Left forelimb (tissue), 1 donor: ENCODE measurements at regions not wholly inside any gene's neighbourhood (a gene's known extent, or its start where the extent isn't known, plus 50 kb on each side); places are given as distances from the start of the nearest gene placed in this dataset.
"Not testable (repeated sequence)": the region's sequence is repeated elsewhere in the genome, so short reads cannot be mapped to it uniquely, and the experiment has no call there.

Source experiments
- DNase-seq: peaks from one replicate; pipeline ENCODE4 v3.0.0-alpha.2; 2018; ENCODE audit warnings: low spot score

DNA sequence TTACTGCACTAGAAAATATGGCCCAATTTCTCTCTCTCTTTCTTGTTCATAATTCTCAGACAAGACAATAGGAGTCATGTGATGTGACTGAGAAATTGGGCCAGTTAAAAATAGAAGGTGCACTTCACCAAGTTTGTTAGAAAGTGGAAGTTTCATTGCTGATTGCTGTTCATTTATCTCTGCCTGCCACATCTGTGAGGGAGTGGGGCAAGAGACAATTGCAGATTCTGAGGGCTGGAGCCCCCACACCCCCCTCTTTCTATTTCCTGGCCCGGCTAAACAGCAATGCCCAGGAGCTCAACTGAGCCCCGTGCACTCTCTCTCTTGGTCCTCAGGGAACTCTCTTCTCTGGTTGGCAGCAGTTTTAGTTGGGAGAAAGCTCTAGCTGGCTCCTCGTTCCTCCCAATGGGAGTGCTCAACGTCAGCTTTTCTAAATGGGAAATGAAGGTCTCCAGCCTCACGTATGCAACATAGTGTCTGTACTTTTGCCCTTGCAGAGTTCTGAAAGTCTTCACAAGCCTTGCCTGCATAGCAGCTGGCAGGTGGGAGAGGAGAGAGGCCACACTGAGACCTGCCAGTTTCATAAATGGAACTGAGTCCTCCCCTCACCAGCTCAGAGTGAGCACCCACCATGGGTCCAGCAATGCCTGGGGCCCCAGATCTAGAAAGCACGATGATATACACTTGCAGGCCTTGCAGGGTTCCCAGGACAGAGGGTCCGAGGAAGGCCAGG lies 115.7 kb downstream of the MYCN start:
- DNase-seq: no peak

DNA sequence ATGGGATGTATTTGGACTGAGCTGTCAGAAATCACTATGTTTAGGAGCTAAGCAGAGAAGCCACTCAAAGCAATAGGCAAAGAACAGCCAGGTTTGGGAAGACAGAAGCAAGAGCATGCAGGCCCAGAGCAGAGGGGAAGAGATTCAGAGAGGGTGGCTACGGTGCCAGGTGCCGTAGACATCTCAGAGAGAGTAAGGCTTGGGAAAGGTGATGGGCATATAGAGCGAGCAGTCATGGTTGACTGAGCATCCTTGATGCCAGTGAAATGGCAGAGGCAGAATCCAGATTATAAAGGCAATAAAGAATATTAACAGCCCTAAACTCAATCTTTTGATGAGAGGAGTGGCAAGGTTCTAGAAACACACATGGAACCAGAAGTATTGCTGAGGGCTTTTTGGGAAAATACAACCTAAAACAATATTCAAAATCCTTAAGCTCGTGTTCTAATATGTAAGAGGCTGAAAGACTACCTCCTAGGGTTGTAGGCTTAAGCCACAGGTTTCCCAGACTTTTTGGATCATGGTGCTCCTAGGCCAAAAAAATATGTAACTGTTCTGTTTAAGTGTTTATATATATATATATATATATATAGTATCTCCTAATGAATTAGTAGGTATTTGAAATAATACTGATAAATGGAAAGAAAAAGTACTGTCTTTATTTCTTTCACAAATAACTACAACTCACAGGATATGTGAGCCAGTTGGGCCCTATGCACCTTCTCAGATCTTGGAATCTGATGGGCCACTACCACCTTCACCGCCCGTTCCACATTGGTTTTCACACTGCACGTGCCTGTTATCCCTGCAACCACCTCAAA lies 113.3 kb downstream of the MYCN start:
- no peak for DNase-seq

DNA sequence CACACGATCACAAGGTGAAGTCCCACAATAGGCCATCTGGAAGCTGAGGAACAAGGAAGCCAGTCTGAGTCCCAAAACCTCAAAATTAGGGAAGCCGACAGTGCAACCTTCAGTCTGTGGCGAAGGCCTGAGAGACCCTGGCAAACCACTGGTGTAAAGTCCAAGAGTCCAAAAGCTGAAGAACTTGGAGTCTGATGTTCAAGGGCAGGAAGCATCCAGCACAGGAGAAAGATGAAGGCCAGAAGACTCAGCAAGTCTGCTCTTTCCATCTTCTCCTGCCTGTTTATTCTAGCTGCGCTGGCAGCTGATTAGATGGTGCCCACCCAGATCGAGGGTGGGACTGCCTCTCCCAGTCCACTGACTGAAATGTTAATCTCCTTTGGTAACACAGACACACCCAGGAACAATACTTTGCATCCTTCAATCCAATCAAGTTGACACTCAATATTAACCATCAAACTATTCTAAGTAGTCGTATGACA lies 112.3 kb downstream of the MYCN start:
- DNase-seq: not testable (repeated sequence)

DNA sequence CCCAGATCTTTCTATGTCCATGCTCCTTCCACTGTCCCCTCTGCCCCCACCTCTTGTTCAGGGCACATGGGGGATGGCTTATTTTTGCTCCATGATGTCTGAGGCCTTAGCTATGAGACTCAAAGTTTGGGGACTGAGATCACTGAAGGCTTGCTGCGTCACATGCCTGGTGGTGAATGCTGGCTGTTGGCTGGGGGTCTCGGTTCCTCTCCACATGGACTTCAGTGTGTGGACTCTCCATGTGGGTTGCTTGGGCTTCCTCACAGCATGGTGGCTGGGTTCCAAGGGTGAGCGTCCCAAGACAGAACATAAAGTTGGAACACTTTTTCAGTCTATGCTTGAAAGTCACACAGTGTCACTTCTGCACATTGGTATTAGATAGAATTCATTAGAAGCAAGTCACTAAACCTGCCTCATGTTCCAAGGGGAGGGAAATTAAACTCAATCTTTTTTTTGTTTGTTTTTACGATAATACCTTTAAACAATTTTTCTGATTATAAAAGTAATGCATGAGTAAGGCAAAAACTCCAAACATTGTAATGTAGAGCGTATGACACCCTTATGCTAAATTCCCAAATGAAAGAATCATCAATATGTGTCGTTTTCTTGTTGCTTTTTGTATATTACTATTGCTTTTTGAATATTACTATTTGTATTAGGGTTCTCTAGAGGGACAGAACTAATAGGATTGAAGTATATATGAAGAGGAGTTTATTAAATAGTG lies 111.7 kb downstream of the MYCN start:
- no peak for DNase-seq

DNA sequence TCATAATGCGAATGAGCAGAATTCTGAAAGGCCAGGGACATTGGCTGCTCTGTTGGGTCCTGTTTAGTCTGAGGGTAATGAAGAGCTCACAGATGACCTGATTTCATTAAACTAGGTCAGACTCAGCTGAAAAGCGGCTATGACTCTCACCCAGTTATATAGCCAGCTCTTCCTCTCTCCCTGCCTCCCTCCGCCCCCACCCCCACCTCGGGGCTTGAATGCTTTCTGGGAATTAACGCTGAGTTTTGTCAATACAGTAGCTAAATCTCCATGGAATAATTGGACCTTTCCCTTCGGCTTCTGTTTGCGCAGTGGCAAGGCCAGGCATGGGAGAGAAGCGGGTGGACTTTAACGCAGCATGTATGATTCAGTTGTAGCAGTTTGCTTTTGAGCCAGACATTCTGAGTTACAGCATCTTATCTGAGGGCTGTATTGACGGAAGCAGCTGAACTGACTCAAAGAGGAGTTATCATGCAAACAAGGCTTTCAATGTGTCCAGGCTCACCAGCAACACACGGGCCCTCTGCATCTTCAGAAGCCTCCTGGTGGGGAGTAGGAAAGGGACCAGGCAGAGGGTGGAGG lies 110.6 kb downstream of the MYCN start:
- no peak for DNase-seq

DNA sequence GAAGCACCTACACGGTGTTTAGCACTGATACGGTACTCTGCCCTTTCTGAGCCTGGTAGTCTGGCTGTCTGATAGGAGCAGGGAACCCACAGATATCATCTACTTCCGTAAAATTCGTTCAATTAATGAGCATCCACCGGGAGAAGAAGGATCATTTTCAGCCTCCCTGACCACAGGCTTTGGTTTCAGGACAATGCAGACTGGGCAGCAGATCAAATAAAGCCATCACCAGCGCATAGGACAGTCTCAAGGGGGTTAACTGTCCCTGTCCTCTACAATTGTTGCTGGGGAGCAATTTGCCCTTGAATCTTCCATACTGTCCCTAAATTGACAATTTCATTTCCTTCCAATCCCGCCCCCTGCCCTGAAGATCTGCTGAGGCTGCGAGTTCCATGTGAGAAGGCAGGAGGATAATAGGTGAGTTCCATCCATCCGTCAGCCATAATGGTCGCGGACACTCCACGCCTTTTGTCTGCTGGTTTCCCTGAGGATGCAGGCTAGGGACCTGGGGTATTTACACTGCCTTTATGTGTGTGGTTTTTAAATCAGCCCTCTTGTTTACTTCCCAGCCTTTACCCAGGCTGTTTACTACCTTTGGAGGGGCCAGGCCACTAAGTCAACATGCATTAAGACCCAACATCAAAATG lies 110.0 kb downstream of the MYCN start:
- DNase-seq: no peak

DNA sequence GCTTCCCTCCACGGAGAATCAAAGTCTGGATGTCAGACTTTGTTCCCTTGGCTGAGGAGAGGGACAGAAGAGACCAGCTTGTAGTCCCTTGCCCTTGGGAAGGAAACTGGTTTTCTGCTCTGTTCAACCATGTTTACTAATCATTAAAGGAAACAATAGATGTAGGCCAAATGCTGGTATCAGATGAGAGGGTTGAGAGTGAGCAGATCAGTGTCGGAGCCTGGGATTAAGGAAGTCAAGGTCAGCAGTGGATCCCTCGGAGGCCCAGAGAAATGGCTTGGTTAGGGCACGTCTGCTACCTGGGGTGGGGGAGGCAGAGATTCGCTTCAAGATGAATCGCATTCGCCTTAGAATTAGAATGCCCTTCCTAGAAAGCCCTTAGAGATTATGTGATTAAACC lies 109.1 kb downstream of the MYCN start:
- no peak for DNase-seq

DNA sequence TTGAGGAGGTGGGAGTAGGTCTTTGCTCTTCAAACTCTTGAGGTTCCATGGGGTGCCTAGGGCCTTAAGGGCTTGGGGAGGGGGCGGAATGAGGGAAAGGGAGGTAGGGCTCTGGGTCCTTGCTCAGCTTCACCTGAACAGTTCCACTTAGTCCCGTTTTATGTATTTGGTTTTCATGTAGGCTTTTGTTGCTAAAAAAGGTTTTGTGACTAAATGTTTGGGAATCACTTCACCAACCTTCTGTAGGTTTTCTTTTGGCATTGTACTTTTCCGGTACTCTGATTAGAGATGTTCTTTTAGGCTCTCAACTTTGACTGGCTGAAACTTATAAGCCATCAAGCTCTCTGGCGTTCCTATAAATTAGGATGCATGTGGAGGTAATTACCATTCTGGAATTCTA lies 108.1 kb downstream of the MYCN start:
- DNase-seq: no peak

DNA sequence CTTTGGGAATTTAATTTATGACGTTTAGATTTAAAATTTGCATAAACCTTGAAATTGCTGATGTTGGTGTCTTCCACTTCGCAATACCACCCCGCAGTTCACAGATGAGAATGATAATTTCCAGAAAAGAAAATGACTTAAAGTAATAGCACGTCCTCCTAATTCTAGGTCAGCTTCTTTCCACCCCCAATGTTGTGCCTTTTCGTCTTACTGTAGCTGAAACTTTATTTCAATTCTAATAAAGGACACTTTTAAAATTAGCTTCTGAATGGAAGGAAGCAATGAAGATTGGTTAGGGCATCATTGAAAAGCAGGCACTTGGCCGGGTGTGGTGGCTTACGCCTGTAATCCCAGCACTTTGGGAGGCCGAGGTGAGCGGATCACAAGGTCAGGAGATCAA lies 107.4 kb downstream of the MYCN start:
- DNase-seq: no peak

DNA sequence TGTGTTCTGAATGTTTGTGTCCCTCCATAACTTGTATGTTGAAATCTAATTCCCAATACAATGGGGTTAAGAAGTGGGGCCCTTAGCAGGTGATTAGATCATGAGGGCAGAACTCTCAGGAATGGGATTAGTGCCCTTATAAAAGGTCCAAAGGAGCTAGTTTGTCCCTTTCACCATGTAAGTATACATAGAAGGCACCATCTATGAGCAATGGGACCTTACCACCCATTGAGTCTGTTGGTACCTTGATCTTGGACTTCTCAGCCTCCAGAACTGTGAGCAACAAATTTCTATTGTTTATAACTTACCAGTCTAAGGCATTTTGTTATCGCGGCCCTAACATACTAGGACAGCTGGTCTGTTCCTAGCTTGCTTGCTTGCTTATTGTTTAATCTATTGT lies 106.3 kb downstream of the MYCN start:
- no peak for DNase-seq

DNA sequence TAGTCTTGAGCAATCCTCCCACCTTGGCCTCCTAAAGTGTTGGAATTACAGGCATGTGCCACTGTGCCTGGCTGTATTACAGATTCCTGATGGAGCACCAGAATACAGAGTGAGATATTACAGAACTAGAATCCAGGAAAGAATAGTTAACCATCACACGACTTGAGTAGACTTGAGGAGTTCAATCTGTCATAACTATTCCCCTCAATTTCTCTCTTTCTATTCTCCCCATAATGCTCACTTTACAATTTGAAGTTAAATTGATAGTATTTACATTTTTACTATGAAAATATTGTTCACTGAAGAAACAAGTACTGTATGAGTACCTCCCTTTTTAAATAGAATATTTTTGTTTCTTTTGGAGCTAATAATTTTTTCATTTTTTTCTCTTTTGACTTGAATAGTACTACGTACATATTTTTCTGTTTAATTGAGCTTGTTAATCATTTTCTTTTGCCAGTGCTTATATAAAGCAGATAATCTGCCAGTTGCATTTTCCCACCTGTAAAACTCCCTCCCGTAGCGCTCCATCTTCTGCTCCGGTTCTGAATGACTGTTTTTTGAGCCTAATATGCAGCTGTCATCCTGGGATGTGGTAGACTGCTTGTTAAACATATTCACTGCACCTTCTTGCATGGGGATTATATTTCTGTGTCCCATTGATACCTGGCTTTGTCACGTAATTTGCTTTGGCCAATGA lies 105.5 kb downstream of the MYCN start:
- no peak for DNase-seq

DNA sequence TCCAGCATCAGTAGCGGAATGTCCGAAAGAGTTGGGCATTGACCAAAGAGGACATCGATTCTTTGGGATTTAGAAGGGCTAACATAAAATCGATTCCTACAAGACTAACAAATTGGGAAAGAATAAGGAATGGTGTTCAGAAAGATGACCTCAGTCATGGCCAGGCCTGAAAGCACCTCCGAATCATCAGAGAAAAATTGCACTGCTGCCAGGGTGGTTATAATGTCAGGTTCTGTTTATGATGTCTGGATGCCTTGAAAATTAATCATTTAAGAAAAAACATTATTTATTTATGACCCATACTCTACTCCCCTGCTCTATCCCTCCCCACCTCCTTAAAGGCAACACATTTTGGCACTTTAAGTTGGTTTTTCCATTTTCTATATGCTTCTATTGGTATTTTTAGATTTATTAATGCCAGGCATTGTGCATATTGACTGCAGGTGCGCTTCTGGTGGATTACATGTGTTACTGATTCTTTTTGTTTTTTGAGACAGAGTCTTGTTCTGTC lies 104.7 kb downstream of the MYCN start:
- DNase-seq: no peak

DNA sequence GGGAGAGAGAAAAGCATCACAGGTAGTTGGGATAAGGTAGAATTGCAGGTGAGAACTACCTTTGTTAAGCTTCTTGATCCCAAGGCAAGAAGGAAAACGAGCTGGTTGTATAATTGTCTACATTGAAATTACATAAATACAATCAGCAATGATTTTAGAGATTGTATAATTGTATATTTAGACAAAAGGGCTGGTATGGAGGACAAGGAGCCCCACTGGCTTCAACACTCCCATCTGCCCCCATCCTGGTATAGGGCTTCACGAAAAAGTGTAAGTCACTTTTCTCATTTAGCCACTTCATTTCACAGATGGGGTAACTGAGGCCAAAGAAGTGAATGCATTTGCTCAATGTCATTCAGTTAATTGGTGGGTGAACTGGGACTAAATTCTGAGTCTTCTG lies 103.3 kb downstream of the MYCN start:
- DNase-seq: no peak

DNA sequence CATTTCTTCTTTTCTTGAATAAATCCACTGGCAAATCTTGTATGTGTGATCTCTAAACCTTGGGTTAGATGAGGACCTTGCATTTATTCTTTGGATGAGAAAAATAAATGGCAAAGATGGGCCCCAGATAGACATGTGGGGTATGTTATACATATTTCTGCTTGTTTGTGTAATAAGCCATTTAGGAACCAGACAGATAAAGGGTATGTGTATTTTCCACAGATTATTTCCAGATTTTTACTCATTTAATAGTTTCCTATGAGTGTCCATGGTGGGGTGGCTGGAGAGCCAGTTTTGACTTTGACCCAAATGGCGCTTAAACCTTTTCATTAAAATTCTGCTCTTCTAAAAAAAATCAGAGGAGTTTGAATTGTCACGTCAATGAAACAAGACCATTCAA lies 102.8 kb downstream of the MYCN start:
- DNase-seq: no peak

DNA sequence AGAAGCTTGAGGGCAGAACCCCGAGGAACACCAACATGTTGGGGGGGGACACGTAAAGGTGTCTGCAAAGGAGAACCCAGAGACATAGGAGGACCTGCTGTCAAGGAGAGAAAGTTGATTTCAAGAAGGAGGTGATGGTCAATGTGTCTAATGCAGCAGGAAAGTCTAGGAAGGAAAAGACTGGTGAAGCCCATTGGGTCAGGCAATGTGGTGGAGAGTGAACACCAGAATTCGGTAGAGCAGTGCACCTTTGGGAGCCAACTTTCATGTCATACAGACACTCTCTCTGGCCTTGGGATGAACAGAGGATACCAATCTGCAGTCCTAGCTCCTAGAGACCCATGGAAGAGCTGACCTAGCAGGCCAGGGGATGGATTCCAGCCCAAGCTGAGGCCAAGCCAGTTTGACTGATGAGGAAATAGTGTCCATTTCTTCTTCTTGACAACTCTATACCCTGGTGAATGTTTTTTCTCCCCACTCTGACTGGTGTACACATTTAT lies 101.9 kb downstream of the MYCN start:
- DNase-seq: no peak

DNA sequence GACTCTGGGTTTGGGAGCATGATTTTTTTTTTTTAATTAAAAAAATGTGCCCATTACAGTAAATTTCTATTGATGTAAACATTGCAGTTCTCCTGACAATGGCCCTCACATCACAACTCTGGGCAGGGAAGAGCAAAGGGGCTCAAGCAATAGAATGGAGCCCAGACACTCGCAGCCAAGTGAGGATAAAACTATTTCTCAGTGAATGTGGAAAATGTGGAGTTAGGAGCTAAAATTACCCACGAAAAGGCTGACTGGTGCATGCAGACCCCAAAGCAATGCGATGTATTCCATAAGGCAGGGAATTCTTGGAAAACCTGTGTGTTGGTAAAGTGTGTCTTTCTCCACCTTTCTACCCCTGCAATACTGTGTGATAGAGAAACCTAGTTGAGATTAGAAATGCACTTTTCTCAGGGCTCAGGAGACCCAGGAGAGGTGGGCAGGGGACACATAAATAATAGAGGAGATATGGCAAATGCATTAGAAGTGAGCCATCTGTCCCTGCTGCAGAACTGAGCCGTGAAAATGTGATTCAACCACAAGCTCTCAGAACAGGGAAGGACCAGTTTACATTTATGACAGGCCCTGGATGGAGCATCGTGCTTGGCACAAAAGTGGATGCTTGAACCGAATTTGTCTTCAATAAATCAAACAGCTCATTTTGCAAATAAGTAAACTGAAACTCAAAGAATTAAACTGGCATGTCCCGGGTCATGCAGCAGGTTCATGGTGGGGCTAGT lies 100.1 kb downstream of the MYCN start:
- DNase-seq: no peak

DNA sequence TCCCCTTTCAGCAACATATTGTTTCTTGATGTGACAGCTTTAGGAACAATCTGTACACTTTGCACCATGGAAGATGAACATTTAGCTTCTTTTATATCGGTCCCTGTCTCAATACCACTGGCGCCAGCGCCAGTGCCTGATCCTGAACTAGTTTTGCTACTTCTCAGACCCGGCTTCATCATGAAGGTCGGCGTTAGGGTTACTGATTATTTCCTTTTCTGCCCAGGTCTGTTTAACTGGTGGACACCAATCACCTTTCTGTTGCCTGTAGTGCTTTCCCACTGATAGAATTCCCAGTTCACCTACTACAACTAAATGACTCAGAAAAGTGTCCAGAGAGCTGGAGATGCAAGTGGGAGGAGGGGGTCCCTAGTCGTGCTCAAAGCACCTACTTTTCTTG lies 99.5 kb downstream of the MYCN start:
- DNase-seq: no peak

DNA sequence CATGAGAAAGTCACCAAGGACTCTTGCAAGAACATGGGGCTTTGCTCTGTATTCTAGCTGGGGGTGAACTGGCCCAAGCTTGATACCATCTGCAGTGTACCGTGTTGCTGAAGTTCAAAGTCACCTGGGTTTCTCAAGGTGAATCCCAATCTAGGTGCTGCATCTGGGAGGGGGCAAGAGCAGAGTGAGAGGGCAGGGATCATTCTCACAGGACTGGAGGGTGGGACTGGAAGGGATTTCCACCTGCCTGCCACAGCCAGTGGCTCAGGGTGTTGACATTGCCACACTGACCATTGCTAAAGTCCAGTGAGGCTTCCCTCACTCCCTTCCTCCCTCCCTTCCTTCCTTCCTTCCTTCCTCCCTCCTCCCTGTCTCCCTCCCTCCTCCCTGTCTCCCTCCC lies 98.7 kb downstream of the MYCN start:
- DNase-seq: no peak

DNA sequence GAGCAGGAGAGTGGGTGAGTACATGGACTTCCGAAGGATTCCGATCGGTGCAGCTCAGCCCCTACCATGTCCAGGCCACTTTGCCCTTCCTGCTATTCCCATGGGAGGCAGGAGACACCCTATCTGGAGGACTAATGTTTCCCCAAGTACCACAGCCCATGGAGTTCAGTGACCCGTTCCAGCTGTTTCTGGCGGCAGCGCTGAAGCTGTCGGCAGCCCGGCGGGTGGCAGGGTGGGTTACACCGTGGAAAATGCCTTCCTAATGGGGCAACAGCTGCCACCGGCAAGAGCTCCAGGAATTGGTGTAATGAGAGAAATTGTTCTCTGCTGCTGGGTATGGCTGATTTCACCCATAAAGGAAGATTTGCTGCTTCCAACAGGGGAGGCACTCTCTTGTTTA lies 98.3 kb downstream of the MYCN start:
- DNase-seq: no peak

DNA sequence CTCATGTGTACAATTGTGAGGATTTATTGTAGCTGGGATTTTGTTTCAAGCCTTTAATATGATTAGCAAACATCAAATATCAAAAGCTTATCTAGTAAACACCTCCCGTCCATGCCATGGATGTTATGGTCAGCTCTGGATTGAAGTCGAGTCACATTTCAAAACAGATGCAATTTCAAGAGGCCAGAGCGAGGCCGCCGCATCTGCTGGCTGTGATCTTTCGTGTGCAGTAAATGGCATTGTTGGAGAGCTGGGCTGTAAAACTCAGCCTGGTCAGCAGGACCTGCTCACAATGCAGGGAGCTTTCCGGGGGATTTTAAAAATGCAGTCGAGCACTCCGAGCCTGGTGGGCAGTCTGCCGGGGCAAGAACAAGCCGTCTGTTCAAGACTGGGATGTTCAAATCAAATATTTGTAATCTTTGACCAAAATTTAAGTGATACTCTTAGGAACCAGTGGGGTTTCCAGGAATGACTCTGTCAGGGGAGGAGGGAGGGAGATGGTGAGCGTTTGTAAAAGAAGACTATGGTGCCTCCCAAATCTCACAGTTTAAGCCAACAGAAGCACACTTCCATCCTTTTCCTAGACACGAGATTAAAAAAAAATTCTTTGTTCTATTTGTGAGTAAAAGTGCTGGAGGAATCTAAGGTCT lies 97.6 kb downstream of the MYCN start:
- DNase-seq: no peak
